ENCODE measurements at regions not wholly inside any gene's neighbourhood (a gene's known extent, or its start where the extent isn't known, plus 50 kb on each side); places are given as distances from the start of the nearest gene placed in this dataset.

GRCh38 chr9:26163931-26164330, 485.7 kb upstream of the TUSC1 start:
- intact Hi-C loops (cut with DNase I): no loop called here
- no peaks in the 10 kb centered on the region for H3K9me3 ChIP-seq
- TF ChIP-seq CTCF (IDR thresholded peaks at IDR 0.05): no peak
- H3K4me1 ChIP-seq: no peaks in the 10 kb centered on the region
- H3K36me3 ChIP-seq: no peaks in the 10 kb centered on the region
- no peaks in the 10 kb centered on the region for H3K27me3 ChIP-seq
- no peak overlapping the region for H3K27ac ChIP-seq
- H3K4me3 ChIP-seq: no peak overlapping the region
- no peak for DNase-seq
- H3K9ac ChIP-seq (ENCODE audit: low read depth in 2 of 2, low read length in 2 of 2): no peak overlapping the region

- intact Hi-C loops (cut with DNase I): no loop called here
- no peaks in the 10 kb centered on the region for H3K36me3 ChIP-seq
- H3K4me3 ChIP-seq: no peak overlapping the region
- no peak overlapping the region for H3K27ac ChIP-seq
- no peak for TF ChIP-seq CTCF (IDR thresholded peaks at IDR 0.05)
- H3K9ac ChIP-seq (ENCODE audit: low read depth in 2 of 2, low read length in 2 of 2): no peak overlapping the region
- no peak for DNase-seq
- no peaks in the 10 kb centered on the region for H3K4me1 ChIP-seq
- peaks cover 4% of the 10 kb centered on the region for H3K9me3 ChIP-seq
- H3K27me3 ChIP-seq: no peaks in the 10 kb centered on the region
Observed at GRCh38 chr9:26159575-26160392, 481.5 kb upstream of the TUSC1 start.

GRCh38 chr9:26158631-26159150, 480.4 kb upstream of the TUSC1 start:
- TF ChIP-seq CTCF (IDR thresholded peaks at IDR 0.05): no peak

GRCh38 chr9:26157411-26157810, 479.2 kb upstream of the TUSC1 start:
- H3K27ac ChIP-seq: no peak overlapping the region
- no peaks in the 10 kb centered on the region for H3K27me3 ChIP-seq
- H3K4me1 ChIP-seq: no peaks in the 10 kb centered on the region
- intact Hi-C loops (cut with DNase I): no loop called here
- H3K4me3 ChIP-seq: no peak overlapping the region
- peaks cover 4% of the 10 kb centered on the region for H3K9me3 ChIP-seq
- no peak overlapping the region for H3K9ac ChIP-seq (ENCODE audit: low read depth in 2 of 2, low read length in 2 of 2)
- no peaks in the 10 kb centered on the region for H3K36me3 ChIP-seq
- no peak for DNase-seq
- TF ChIP-seq CTCF (IDR thresholded peaks at IDR 0.05): no peak

More at GRCh38 chr9:26158631-26159150, 480.4 kb upstream of the TUSC1 start:
- H3K4me3 ChIP-seq: no peak overlapping the region
- H3K9ac ChIP-seq (ENCODE audit: low read depth in 2 of 2, low read length in 2 of 2): no peak overlapping the region
- H3K4me1 ChIP-seq: no peaks in the 10 kb centered on the region
- no peaks in the 10 kb centered on the region for H3K36me3 ChIP-seq
- no peak overlapping the region for H3K27ac ChIP-seq
- peaks cover 4% of the 10 kb centered on the region for H3K9me3 ChIP-seq
- DNase-seq: no peak
- intact Hi-C loops (cut with DNase I): no loop called here
- H3K27me3 ChIP-seq: no peaks in the 10 kb centered on the region

GRCh38 chr9:26152350-26152749, 474.1 kb upstream of the TUSC1 start:
- no peaks in the 10 kb centered on the region for H3K9me3 ChIP-seq
- no peaks in the 10 kb centered on the region for H3K27me3 ChIP-seq
- no peaks in the 10 kb centered on the region for H3K4me1 ChIP-seq
- no peak overlapping the region for H3K4me3 ChIP-seq
- intact Hi-C loops (cut with DNase I): no loop called here
- no peak for DNase-seq
- H3K27ac ChIP-seq: no peak overlapping the region
- no peak for TF ChIP-seq CTCF (IDR thresholded peaks at IDR 0.05)
- no peak overlapping the region for H3K9ac ChIP-seq (ENCODE audit: low read depth in 2 of 2, low read length in 2 of 2)
- H3K36me3 ChIP-seq: no peaks in the 10 kb centered on the region
